NCI-H524 (cell line): ENCODE measurements at regions not wholly inside any gene's neighbourhood (a gene's known extent, or its start where the extent isn't known, plus 50 kb on each side); places are given as distances from the start of the nearest gene placed in this dataset.
"Not testable (repeated sequence)": the region's sequence is repeated elsewhere in the genome, so short reads cannot be mapped to it uniquely, and the experiment has no call there.

Experiments
- DNase-seq, 2 experiments: peaks; one replicate each; lab custom pipeline; 2025; lab: John Stamatoyannopoulos, UW

- no peak for DNase-seq
Observed at GRCh38 chr3:34876997-34877396, 762.3 kb upstream of the ARPP21 start.

- DNase-seq: no peak
Observed at GRCh38 chr3:34878488-34878887, 760.8 kb upstream of the ARPP21 start.

- no peak for DNase-seq
Observed at GRCh38 chr3:34881026-34881425, 758.3 kb upstream of the ARPP21 start.

GRCh38 chr3:34882764-34883163 lies 756.6 kb upstream of the ARPP21 start:
- DNase-seq: peak; percentile 25 to 67

- no peak for DNase-seq
Observed at GRCh38 chr3:34884007-34884406, 755.3 kb upstream of the ARPP21 start.

- DNase-seq: peak in 1 of 2 experiments; percentile 8
Observed at GRCh38 chr3:34886443-34886842, 752.9 kb upstream of the ARPP21 start.

GRCh38 chr3:34889641-34890040 lies 749.7 kb upstream of the ARPP21 start:
- no peak for DNase-seq

- no peak for DNase-seq
Observed at GRCh38 chr3:34890247-34890646, 749.1 kb upstream of the ARPP21 start.

GRCh38 chr3:34891941-34892340 lies 747.4 kb upstream of the ARPP21 start:
- DNase-seq: peak in 1 of 2 experiments; percentile 19

GRCh38 chr3:34895841-34896240 lies 743.5 kb upstream of the ARPP21 start:
- no peak for DNase-seq

- DNase-seq: not testable (repeated sequence)
Observed at GRCh38 chr3:34909679-34910078, 729.6 kb upstream of the ARPP21 start.

- no peak for DNase-seq
Observed at GRCh38 chr3:34919025-34919424, 720.3 kb upstream of the ARPP21 start.

GRCh38 chr3:34920806-34921205 lies 718.5 kb upstream of the ARPP21 start:
- DNase-seq: no peak

GRCh38 chr3:34924961-34925360 lies 714.4 kb upstream of the ARPP21 start:
- no peak for DNase-seq

GRCh38 chr3:34925851-34926250 lies 713.5 kb upstream of the ARPP21 start:
- DNase-seq: no peak

GRCh38 chr3:34929036-34929435 lies 710.3 kb upstream of the ARPP21 start:
- no peak for DNase-seq

GRCh38 chr3:34934660-34935059 lies 704.7 kb upstream of the ARPP21 start:
- no peak for DNase-seq

- no peak for DNase-seq
Observed at GRCh38 chr3:34938784-34939183, 700.5 kb upstream of the ARPP21 start.

- no peak for DNase-seq
Observed at GRCh38 chr3:34942256-34942655, 697.1 kb upstream of the ARPP21 start.

- no peak for DNase-seq
Observed at GRCh38 chr3:34947834-34948233, 691.5 kb upstream of the ARPP21 start.

- DNase-seq: no peak
Observed at GRCh38 chr3:34948517-34948916, 690.8 kb upstream of the ARPP21 start.

GRCh38 chr3:34955680-34956079 lies 683.6 kb upstream of the ARPP21 start:
- no peak for DNase-seq

GRCh38 chr3:34956511-34956910 lies 682.8 kb upstream of the ARPP21 start:
- no peak for DNase-seq

- no peak for DNase-seq
Observed at GRCh38 chr3:34957677-34958076, 681.6 kb upstream of the ARPP21 start.

- peak in 1 of 2 experiments; percentile 9 for DNase-seq
Observed at GRCh38 chr3:34969513-34969912, 669.8 kb upstream of the ARPP21 start.
